Dermis microvascular lymphatic vessel endothelial cell (primary cell): ENCODE measurements at regions not wholly inside any gene's neighbourhood (a gene's known extent, or its start where the extent isn't known, plus 50 kb on each side); places are given as distances from the start of the nearest gene placed in this dataset.
"Not testable (repeated sequence)": the region's sequence is repeated elsewhere in the genome, so short reads cannot be mapped to it uniquely, and the experiment has no call there.

Experiments
- DNase-seq, 2 donors: peaks; one replicate each; pipeline versions ENCODE4 v3.0.0 to v3.0.0-alpha.2; 2010; ENCODE audit warnings: low read depth in 2 of 2

GRCh38 chr20:22949331-22950109 lies 85.6 kb upstream of the SSTR4 start:
- peak in 1 of 2 donors; percentile 34 for DNase-seq

DNA sequence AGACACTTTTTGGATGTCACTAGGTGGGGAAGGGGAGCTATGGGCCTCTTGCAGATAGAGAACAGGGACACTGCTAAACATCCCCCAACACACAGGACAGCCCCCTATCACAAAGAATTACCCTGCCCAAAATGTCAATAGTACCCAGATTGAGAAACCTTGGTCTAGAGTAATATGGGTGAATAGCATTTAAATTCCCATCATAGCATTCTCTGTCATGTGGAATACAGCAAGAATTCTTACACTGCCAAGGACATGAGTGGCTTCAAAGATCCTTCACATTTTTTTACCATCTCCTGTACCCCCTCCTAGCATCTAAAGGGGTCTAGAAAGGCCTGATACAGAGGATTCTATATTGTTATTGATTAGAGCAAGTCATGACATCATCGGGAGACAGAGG lies 83.1 kb upstream of the SSTR4 start:
- no peak for DNase-seq

DNA sequence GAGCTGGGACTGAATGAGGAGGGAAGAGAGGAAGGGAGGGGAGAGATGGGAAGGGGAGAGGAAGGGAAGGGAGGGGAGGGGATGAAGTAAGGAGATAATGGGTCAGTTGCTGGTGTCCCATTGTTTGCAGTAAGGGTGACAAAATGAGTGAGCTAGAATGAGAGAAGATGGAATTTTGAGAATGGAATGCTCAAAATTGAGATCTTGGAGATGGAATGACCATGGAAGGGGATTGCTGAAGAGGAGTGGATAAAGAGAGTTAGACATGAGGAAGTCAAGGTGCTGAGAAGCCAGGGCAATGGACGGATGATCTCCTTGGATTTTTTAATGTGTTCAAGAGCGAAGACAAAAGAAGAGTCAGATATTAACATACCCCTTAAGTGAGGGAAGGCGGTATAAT lies 80.5 kb upstream of the SSTR4 start:
- no peak for DNase-seq

GRCh38 chr20:22958390-22958789 lies 76.7 kb upstream of the SSTR4 start:
- no peak for DNase-seq

DNA sequence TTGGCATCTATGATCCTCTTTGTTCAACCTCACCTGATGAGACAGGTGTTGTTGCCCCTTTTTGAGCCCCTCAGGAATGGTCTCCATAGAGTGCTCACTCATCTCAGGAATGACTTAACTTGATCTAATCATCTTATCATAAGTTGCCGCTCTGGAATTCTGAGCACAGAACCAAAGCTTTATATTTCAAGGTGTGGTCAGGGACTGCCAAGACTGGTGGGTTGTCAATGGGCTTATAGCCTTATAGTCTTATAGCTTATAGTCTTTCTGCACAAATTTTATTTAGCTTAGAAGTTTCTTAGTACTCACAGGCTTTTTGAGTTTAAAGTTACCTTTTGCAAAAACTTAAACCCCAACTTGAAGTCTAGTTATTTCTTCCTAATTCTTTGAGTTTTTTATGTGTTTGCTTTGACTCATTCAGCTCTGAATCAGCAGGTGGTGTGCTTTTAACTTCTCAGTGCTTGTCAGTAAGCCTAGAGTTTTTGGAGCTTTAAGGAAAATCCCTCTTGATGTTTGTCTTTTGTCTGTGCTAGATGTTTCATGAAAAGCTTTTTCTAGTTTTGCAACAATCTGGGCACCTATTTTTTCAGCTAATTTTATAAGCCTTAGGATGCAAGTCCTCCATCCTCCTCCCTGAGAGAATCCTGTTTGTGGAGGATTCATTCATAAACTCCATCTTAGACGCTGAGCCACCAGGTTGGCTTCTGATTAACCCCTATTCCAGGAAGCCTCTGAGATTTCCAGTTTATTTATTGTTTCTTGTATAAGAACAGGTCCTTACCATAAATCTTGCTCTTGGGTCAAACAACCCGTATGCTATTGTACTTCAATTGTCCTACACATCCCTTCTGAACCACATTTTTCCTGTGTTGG lies 72.3 kb upstream of the SSTR4 start:
- no peak for DNase-seq

DNA sequence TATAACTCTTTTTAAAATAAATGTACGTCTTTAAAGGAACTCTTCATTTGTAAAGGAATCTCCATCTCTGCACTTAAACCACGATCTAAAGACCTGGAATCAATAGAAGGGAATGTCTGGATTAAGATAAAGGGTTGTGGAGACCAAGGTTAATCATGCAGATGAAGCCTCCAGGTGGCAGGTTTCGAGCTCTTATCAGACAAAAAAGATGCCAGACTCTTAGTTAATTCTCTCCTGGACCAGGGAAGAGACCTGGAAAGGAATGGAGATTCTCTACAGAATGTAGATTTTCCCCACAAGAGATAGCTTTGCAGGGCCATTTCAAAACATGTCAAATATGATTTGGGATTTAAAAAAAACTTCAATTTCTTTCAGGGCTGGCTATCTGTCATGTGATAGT lies 71.5 kb upstream of the SSTR4 start:
- DNase-seq: no peak

DNA sequence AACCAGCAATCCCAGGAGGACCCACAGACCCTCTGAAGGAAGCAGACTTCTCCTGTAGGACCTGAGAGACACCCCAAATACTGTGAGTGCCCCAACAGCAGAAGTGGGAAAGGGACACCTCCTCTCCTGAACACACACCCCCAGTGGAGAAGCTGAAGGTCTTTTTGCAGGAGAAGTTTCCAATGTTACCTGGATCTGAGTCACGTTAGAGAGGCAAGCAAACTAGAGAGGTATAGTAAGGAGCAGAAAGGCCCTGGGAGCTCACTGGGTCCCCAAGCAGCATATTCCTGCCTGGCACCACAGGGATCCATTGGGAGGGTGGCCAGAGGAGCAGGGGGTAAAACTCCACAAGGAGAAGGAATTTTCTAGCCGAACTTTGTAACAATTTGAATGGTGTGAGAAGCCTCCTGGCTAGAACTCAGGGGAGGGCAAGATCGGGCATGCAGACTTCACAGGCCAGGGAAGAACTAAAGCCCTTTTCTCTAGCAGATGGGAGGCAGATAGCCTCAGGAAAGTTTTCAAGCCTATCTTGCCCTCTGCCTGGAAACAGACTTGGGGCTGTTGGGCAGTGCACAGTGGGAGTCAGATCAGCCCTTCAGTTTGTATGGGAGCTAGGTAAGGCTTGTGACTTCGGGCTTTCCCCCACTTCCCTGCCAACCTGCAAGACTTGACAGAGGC lies 68.2 kb upstream of the SSTR4 start:
- DNase-seq: no peak

DNA sequence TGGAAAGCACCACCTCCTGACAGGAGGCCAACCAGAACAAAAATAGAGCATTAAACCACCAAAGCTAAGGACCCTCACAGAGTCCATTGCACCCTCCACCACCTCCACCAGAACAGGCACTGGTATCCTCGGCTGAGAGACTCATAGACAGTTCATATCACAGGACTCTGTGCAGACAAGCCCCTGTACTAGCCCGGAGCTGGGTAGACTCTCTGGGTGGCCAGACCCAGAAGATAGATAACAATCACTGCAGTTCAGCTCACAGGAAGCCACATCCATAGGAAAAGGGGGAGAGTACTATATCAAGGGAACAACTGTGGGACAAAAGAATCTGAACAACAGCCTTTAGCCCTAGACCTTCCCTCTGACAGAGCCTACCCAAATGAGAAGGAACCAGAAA lies 67.4 kb upstream of the SSTR4 start:
- not testable (repeated sequence) for DNase-seq

- not testable (repeated sequence) for DNase-seq
Measured at GRCh38 chr20:22969031-22969430, 66.1 kb upstream of the SSTR4 start.

- DNase-seq: not testable (repeated sequence)
Measured at GRCh38 chr20:22971077-22971476, 64.0 kb upstream of the SSTR4 start.

- peak; percentile 14 to 50 for DNase-seq
Measured at GRCh38 chr20:22974354-22974753, 60.8 kb upstream of the SSTR4 start.

DNA sequence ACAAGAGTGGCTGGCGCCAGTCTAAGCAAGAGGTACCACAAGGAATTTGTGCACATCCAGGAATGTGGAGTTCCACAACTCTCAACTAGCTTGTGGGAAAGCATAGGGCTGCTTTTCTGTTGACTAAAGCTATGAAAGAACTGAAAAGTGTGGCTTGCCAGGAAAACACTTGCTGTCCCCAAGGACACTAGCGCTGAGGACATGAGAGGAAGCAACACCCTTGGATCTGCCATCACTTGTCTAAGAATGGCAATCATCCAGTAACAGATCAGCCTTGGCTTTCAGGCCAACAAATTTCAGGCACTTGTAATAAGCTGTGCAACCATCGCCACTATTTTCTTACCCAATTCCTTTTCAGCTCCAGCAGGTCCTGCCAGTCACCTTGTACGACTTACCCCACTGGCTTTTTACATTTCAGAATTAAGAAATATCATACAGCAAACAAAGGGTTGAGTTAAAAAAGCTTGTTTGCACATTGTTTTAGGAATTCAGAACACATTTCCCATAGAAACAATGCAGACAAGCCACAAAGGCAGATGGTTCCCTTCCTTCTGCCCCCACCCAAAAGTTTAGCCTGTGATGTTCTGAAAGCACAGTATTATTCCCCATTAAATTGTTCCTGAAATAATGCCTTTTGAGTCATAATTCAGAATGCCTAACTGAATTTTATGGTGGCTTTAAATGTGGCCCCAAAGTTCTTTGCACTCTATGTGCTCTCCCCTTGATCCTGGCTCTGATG lies 57.9 kb upstream of the SSTR4 start:
- no peak for DNase-seq

- no peak for DNase-seq
Measured at GRCh38 chr20:22984008-22984407, 51.1 kb upstream of the SSTR4 start.

GRCh38 chr20:22984606-22985005 lies 50.5 kb upstream of the SSTR4 start:
- no peak for DNase-seq

DNA sequence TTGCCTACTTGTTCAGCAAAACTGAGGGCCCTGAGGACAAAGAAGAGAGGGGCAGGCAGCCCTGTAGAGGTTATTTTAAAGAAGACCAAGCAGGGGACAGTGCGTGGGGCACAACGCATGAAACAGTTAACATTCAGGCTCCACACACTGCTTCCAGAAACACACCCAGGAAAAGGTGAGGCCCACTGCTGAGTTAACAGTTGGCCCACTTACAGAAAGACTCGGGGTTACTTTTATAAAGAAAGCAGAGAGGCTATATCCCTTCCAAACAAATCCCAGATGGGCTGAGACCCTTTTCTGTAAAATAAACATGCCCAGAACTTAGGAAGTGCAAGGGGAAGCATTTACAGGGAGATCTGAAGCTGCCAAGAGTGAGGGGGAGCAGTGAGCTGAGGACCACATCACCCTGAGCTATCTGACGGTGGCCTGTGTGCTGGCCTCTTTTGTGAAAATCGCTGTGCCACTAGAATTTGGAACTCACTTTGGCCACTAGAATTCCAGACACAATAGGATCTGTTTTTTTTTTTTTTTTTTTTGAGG lies 49.8 kb upstream of the SSTR4 start:
- no peak for DNase-seq
